ENCODE measurements at regions not wholly inside any gene's neighbourhood (a gene's known extent, or its start where the extent isn't known, plus 50 kb on each side); places are given as distances from the start of the nearest gene placed in this dataset.

GRCh38 chr9:107169796-107170195 lies 113.3 kb upstream of the RAD23B start:
- H3K36me3 Mint-ChIP-seq: no peaks in the 10 kb centered on the region
- peaks cover 6 to 10% of the 10 kb centered on the region in 2 donors for H3K27me3 Mint-ChIP-seq
- no peak overlapping the region for H3K27ac Mint-ChIP-seq
- H3K4me1 Mint-ChIP-seq: no peaks in the 10 kb centered on the region
- no peak overlapping the region for H3K4me3 Mint-ChIP-seq
- ATAC-seq (replicated peaks) (no peak), DNase-seq (no peak)
- H3K9me3 Mint-ChIP-seq: peaks cover 0 to 2% of the 10 kb centered on the region in 2 donors

GRCh38 chr9:107170801-107171200 lies 112.3 kb upstream of the RAD23B start:
- Mint-ChIP-seq H3K27me3 (peaks cover 6 to 10% of the 10 kb centered on the region in 2 donors), H3K4me3 (no peak overlapping the region), H3K27ac (no peak overlapping the region), H3K4me1 (no peaks in the 10 kb centered on the region), H3K36me3 (no peaks in the 10 kb centered on the region), H3K9me3 (peaks cover 0 to 2% of the 10 kb centered on the region in 2 donors)
- no peak for DNase-seq
- no peak for ATAC-seq (replicated peaks)

GRCh38 chr9:107172160-107172978 lies 110.7 kb upstream of the RAD23B start:
- ATAC-seq (replicated peaks) (peak; percentile 87 to 90), DNase-seq (peak; percentile 49)
- Mint-ChIP-seq H3K36me3 (no peaks in the 10 kb centered on the region), H3K27ac (no peak overlapping the region), H3K9me3 (no peaks in the 10 kb centered on the region), H3K4me3 (no peak overlapping the region), H3K27me3 (peaks cover 16 to 19% of the 10 kb centered on the region in 2 donors), H3K4me1 (no peaks in the 10 kb centered on the region)

- no peaks in the 10 kb centered on the region for H3K9me3 Mint-ChIP-seq
- peak in 1 of 2 donors; percentile 39 for ATAC-seq (replicated peaks)
- H3K27me3 Mint-ChIP-seq: peaks cover 20 to 22% of the 10 kb centered on the region in 2 donors
- no peaks in the 10 kb centered on the region for H3K4me1 Mint-ChIP-seq
- no peak for DNase-seq
- H3K27ac Mint-ChIP-seq: no peak overlapping the region
- no peaks in the 10 kb centered on the region for H3K36me3 Mint-ChIP-seq
- H3K4me3 Mint-ChIP-seq: no peak overlapping the region
Observed at GRCh38 chr9:107172979-107173347, 110.1 kb upstream of the RAD23B start.

GRCh38 chr9:107173422-107174180 lies 109.5 kb upstream of the RAD23B start:
- Mint-ChIP-seq H3K27ac (no peak overlapping the region), H3K27me3 (peaks cover 22% of the 10 kb centered on the region in 2 donors), H3K9me3 (no peaks in the 10 kb centered on the region), H3K4me1 (no peaks in the 10 kb centered on the region), H3K36me3 (no peaks in the 10 kb centered on the region), H3K4me3 (no peak overlapping the region)
- no peak for DNase-seq
- ATAC-seq (replicated peaks): peak; percentile 5 to 6

- ATAC-seq (replicated peaks) (peak; percentile 31 to 43), DNase-seq (no peak)
- no peaks in the 10 kb centered on the region for H3K9me3 Mint-ChIP-seq
- no peak overlapping the region for H3K4me3 Mint-ChIP-seq
- H3K4me1 Mint-ChIP-seq: no peaks in the 10 kb centered on the region
- no peak overlapping the region for H3K27ac Mint-ChIP-seq
- peaks cover 29 to 30% of the 10 kb centered on the region in 2 donors for H3K27me3 Mint-ChIP-seq
- H3K36me3 Mint-ChIP-seq: no peaks in the 10 kb centered on the region
Observed at GRCh38 chr9:107174441-107174840, 108.6 kb upstream of the RAD23B start.

GRCh38 chr9:107175041-107175440 lies 108.0 kb upstream of the RAD23B start:
- Mint-ChIP-seq H3K4me1 (no peaks in the 10 kb centered on the region), H3K36me3 (no peaks in the 10 kb centered on the region), H3K27ac (no peak overlapping the region), H3K4me3 (no peak overlapping the region), H3K9me3 (no peaks in the 10 kb centered on the region), H3K27me3 (peaks cover 34 to 35% of the 10 kb centered on the region in 2 donors)
- ATAC-seq (replicated peaks) (no peak), DNase-seq (no peak)

GRCh38 chr9:107175816-107176435 lies 107.2 kb upstream of the RAD23B start:
- H3K4me1 Mint-ChIP-seq: no peaks in the 10 kb centered on the region
- H3K4me3 Mint-ChIP-seq: no peak overlapping the region
- no peak overlapping the region for H3K27ac Mint-ChIP-seq
- ATAC-seq (replicated peaks) (no peak), DNase-seq (no peak)
- H3K27me3 Mint-ChIP-seq: peaks cover 35 to 36% of the 10 kb centered on the region in 2 donors
- H3K9me3 Mint-ChIP-seq: no peaks in the 10 kb centered on the region
- H3K36me3 Mint-ChIP-seq: no peaks in the 10 kb centered on the region

- no peak overlapping the region for H3K4me3 Mint-ChIP-seq
- no peak for ATAC-seq (replicated peaks)
- DNase-seq: no peak
- no peak overlapping the region for H3K27ac Mint-ChIP-seq
- no peaks in the 10 kb centered on the region for H3K36me3 Mint-ChIP-seq
- peaks cover 40 to 42% of the 10 kb centered on the region in 2 donors for H3K27me3 Mint-ChIP-seq
- H3K9me3 Mint-ChIP-seq: peaks cover 0 to under 1% of the 10 kb centered on the region in 2 donors
- H3K4me1 Mint-ChIP-seq: no peaks in the 10 kb centered on the region
Observed at GRCh38 chr9:107176436-107177151, 106.5 kb upstream of the RAD23B start.

- H3K9me3 Mint-ChIP-seq: peaks cover 3 to 5% of the 10 kb centered on the region in 2 donors
- H3K36me3 Mint-ChIP-seq: peaks cover 0 to 3% of the 10 kb centered on the region in 2 donors
- ATAC-seq (replicated peaks) (peak in 1 of 2 donors; percentile 29), DNase-seq (no peak)
- no peaks in the 10 kb centered on the region for H3K4me1 Mint-ChIP-seq
- no peak overlapping the region for H3K27ac Mint-ChIP-seq
- H3K27me3 Mint-ChIP-seq: peaks cover 45 to 50% of the 10 kb centered on the region in 2 donors
- no peak overlapping the region for H3K4me3 Mint-ChIP-seq
Observed at GRCh38 chr9:107177243-107177839, 105.7 kb upstream of the RAD23B start.

GRCh38 chr9:107177857-107178256 lies 105.2 kb upstream of the RAD23B start:
- no peaks in the 10 kb centered on the region for H3K4me1 Mint-ChIP-seq
- H3K27me3 Mint-ChIP-seq: peaks cover 47 to 52% of the 10 kb centered on the region in 2 donors
- peaks cover 6% of the 10 kb centered on the region in 2 donors for H3K9me3 Mint-ChIP-seq
- no peak overlapping the region for H3K4me3 Mint-ChIP-seq
- H3K27ac Mint-ChIP-seq: no peak overlapping the region
- DNase-seq (no peak), ATAC-seq (replicated peaks) (no peak)
- peaks cover 0 to 3% of the 10 kb centered on the region in 2 donors for H3K36me3 Mint-ChIP-seq

- H3K9me3 Mint-ChIP-seq: peaks cover 10 to 11% of the 10 kb centered on the region in 2 donors
- peaks cover 50 to 56% of the 10 kb centered on the region in 2 donors for H3K27me3 Mint-ChIP-seq
- DNase-seq (no peak), ATAC-seq (replicated peaks) (no peak)
- peaks cover 3 to 4% of the 10 kb centered on the region in 2 donors for H3K36me3 Mint-ChIP-seq
- H3K4me1 Mint-ChIP-seq: no peaks in the 10 kb centered on the region
- no peak overlapping the region for H3K27ac Mint-ChIP-seq
- H3K4me3 Mint-ChIP-seq: no peak overlapping the region
Observed at GRCh38 chr9:107178293-107178692, 104.8 kb upstream of the RAD23B start.

- Mint-ChIP-seq H3K27ac (no peak overlapping the region), H3K27me3 (peaks cover 60 to 75% of the 10 kb centered on the region in 2 donors), H3K9me3 (peaks cover 16 to 20% of the 10 kb centered on the region in 2 donors), H3K36me3 (peaks cover 3 to 9% of the 10 kb centered on the region in 2 donors), H3K4me1 (no peaks in the 10 kb centered on the region), H3K4me3 (no peak overlapping the region)
- no peak for ATAC-seq (replicated peaks)
- DNase-seq: no peak
Observed at GRCh38 chr9:107180206-107180605, 102.9 kb upstream of the RAD23B start.

Measured in stimulated activated naive B cell treated with anti-CD40 and anti-IgM and Interleukin-4, amounts not matched to agents 10 μg/mL and 1 μg/mL and 100 μg/mL, for 72 hours (primary cell).